Tibial nerve (tissue), 4 donors: ENCODE measurements at regions not wholly inside any gene's neighbourhood (a gene's known extent, or its start where the extent isn't known, plus 50 kb on each side); places are given as distances from the start of the nearest gene placed in this dataset.
"Not testable (repeated sequence)": the region's sequence is repeated elsewhere in the genome, so short reads cannot be mapped to it uniquely, and the experiment has no call there.

Source experiments
- DNase-seq, 2 donors: peaks; one replicate each; pipeline ENCODE4 v3.0.0-alpha.2; 2019; ENCODE audit warnings: low spot score in 2 of 2
- H3K27ac ChIP-seq, 4 donors: fragments of 200-600 bp; sonication (generic) in 3 of 4; one replicate each; pipeline ENCODE4 v1.5.1; 2017 to 2019; ENCODE audit warnings: mild to moderate bottlenecking in 1 of 4
- H3K27me3 ChIP-seq, 2 donors: fragments of 200-600 bp; sonication (generic) in 1 of 2; one replicate each; pipeline versions ENCODE4 v1.5.1 to v1.6.0; 2017 to 2019
- H3K36me3 ChIP-seq, 3 donors: fragments of 200-600 bp; sonication (generic); one replicate each; pipeline ENCODE4 v1.5.1; 2018 to 2019
- H3K4me1 ChIP-seq, 4 donors: fragments of 200-600 bp; sonication (generic) in 3 of 4; one replicate each; pipeline ENCODE4 v1.5.1; 2017 to 2019
- H3K4me3 ChIP-seq, 4 donors: fragments of 200-600 bp; sonication (generic) in 3 of 4; one replicate each; pipeline ENCODE4 v1.5.1; 2017 to 2019; ENCODE audit warnings: mild to moderate bottlenecking in 1 of 4, moderate library complexity in 1 of 4
- H3K9me3 ChIP-seq, 4 donors: fragments of 200-600 bp; sonication (generic) in 3 of 4; one replicate each; pipeline ENCODE4 v1.5.1; 2017 to 2019
- CTCF ChIP-seq, 5 experiments: fragments of 200-600 bp in 3 of 5; fragments of 450-650 bp in 2 of 5; sonication (generic) in 3 of 5; IDR thresholded peaks; one replicate each; pipeline ENCODE4 v1.5.1; 2016 to 2019; ENCODE audit warnings: antibody characterized with exemption in 5 of 5, mild to moderate bottlenecking in 3 of 5, moderate library complexity in 2 of 5
- EP300 ChIP-seq, 2 donors: sonication (generic); formaldehyde crosslinking; IDR thresholded peaks; one replicate each; pipeline ENCODE4 v1.6.1; 2017; ENCODE audit warnings: antibody characterized with exemption in 2 of 2, mild to moderate bottlenecking in 1 of 2
- POLR2A ChIP-seq, 2 donors: fragments of 450-650 bp; IDR thresholded peaks; one replicate each; pipeline ENCODE4 v1.6.1; 2017; ENCODE audit warnings: antibody characterized with exemption in 2 of 2, mild to moderate bottlenecking in 2 of 2, moderate library complexity in 2 of 2
- WGBS, 2 donors: methylation state at CpG; one replicate each; pipeline ENCODE4 v1.1.5; 2018; 5-methylcytosine and 5-hydroxymethylcytosine counted together

- WGBS, 2 donors = 65 to 70% methylated on average over 7 of the region's 7 CpGs
Measured at GRCh38 chr1:114032271-114033215, 53.3 kb downstream of the OLFML3 start.

GRCh38 chr1:114033216-114033706 lies 54.0 kb downstream of the OLFML3 start:
- H3K9me3 ChIP-seq = no peaks in the 10 kb centered on the region
- H3K36me3 ChIP-seq = no peaks in the 10 kb centered on the region
- H3K4me3 ChIP-seq = no peak overlapping the region
- TF ChIP-seq CTCF (IDR thresholded peaks at IDR 0.05) = peak in 3 of 5 experiments; percentile 25 to 37 (median 34)
- no peak for TF ChIP-seq EP300 (IDR thresholded peaks at IDR 0.05)
- H3K27me3 ChIP-seq = no peaks in the 10 kb centered on the region
- no peaks in the 10 kb centered on the region for H3K4me1 ChIP-seq
- DNase-seq = no peak
- WGBS, 2 donors = 34% methylated on average over 5 of the region's 5 CpGs
- H3K27ac ChIP-seq = no peak overlapping the region

More at GRCh38 chr1:114032271-114033215, 53.3 kb downstream of the OLFML3 start:
- H3K36me3 ChIP-seq = no peaks in the 10 kb centered on the region
- H3K4me3 ChIP-seq = no peak overlapping the region
- H3K4me1 ChIP-seq = no peaks in the 10 kb centered on the region
- no peak for DNase-seq
- no peaks in the 10 kb centered on the region for H3K27me3 ChIP-seq
- no peak overlapping the region for H3K27ac ChIP-seq
- TF ChIP-seq CTCF (IDR thresholded peaks at IDR 0.05) (no peak), POLR2A (IDR thresholded peaks at IDR 0.05) (no peak), EP300 (IDR thresholded peaks at IDR 0.05) (no peak)
- no peaks in the 10 kb centered on the region for H3K9me3 ChIP-seq

GRCh38 chr1:114033961-114034360 lies 54.7 kb downstream of the OLFML3 start:
- Histone ChIP-seq H3K27me3 (no peaks in the 10 kb centered on the region), H3K4me1 (no peaks in the 10 kb centered on the region), H3K9me3 (no peaks in the 10 kb centered on the region), H3K27ac (no peak overlapping the region), H3K4me3 (no peak overlapping the region), H3K36me3 (no peaks in the 10 kb centered on the region)
- TF ChIP-seq POLR2A (IDR thresholded peaks at IDR 0.05) = no peak
- TF ChIP-seq CTCF (IDR thresholded peaks at IDR 0.05) = no peak
- TF ChIP-seq EP300 (IDR thresholded peaks at IDR 0.05) = no peak
- 55 to 61% methylated on average over 2 of the region's 2 CpGs for WGBS, 2 donors
- no peak for DNase-seq

GRCh38 chr1:114034567-114035303 lies 55.5 kb downstream of the OLFML3 start:
- H3K36me3 ChIP-seq = no peaks in the 10 kb centered on the region
- H3K27ac ChIP-seq = no peak overlapping the region
- TF ChIP-seq CTCF (IDR thresholded peaks at IDR 0.05) (no peak), EP300 (IDR thresholded peaks at IDR 0.05) (no peak), POLR2A (IDR thresholded peaks at IDR 0.05) (no peak)
- H3K27me3 ChIP-seq = no peaks in the 10 kb centered on the region
- no peak for DNase-seq
- H3K4me3 ChIP-seq = no peak overlapping the region
- 67 to 71% methylated on average over 8 of the region's 8 CpGs for WGBS, 2 donors
- H3K4me1 ChIP-seq = no peaks in the 10 kb centered on the region
- H3K9me3 ChIP-seq = no peaks in the 10 kb centered on the region

GRCh38 chr1:114035304-114035700 lies 56.0 kb downstream of the OLFML3 start:
- Histone ChIP-seq H3K36me3 (no peaks in the 10 kb centered on the region), H3K9me3 (no peaks in the 10 kb centered on the region), H3K4me3 (no peak overlapping the region), H3K27ac (no peak overlapping the region), H3K4me1 (no peaks in the 10 kb centered on the region), H3K27me3 (no peaks in the 10 kb centered on the region)
- TF ChIP-seq EP300 (IDR thresholded peaks at IDR 0.05) (no peak), POLR2A (IDR thresholded peaks at IDR 0.05) (no peak)
- no peak for DNase-seq
- WGBS, 2 donors = 94 to 96% methylated on average over 4 of the region's 4 CpGs

GRCh38 chr1:114036841-114037630 lies 57.8 kb downstream of the OLFML3 start:
- not testable (repeated sequence) for DNase-seq, H3K4me3 ChIP-seq, H3K27me3 ChIP-seq, H3K27ac ChIP-seq, H3K9me3 ChIP-seq, H3K4me1 ChIP-seq, H3K36me3 ChIP-seq
- 76 to 78% methylated on average over 17 of the region's 17 CpGs for WGBS, 2 donors
